Cardiac muscle cell (in vitro differentiated cells and primary cell): ENCODE measurements at regions not wholly inside any gene's neighbourhood (a gene's known extent, or its start where the extent isn't known, plus 50 kb on each side); places are given as distances from the start of the nearest gene placed in this dataset.
A peak's percentile ranks its signal among the peaks of the same experiment; 100 is the strongest.

Experiments used
- DNase-seq, 2 donors: peaks; one replicate each; pipeline versions ENCODE4 v3.0.0 to v3.0.0-alpha.2; 2010 to 2017; ENCODE audit warnings: low read depth in 1 of 2, low spot score in 1 of 2
- H3K27ac ChIP-seq: fragments of 200-600 bp; sonication (generic); 2 replicates; pipeline ENCODE4 v1.5.1; 2016
- H3K27me3 ChIP-seq: fragments of 200-600 bp; sonication (generic); 2 replicates; pipeline ENCODE4 v1.6.0; 2016; ENCODE audit warnings: control low read depth
- H3K36me3 ChIP-seq: fragments of 200-600 bp; sonication (generic); 2 replicates; pipeline ENCODE4 v1.5.1; 2016; ENCODE audit warnings: control low read depth
- H3K4me1 ChIP-seq: fragments of 200-600 bp; sonication (generic); 2 replicates; pipeline ENCODE4 v1.8.1; 2017; ENCODE audit warnings: low read depth, mild to moderate bottlenecking, mixed run types
- H3K4me3 ChIP-seq: fragments of 200-600 bp; sonication (generic); 2 replicates; pipeline ENCODE4 v1.5.1; 2016; ENCODE audit warnings: mild to moderate bottlenecking
- H3K9me3 ChIP-seq: fragments of 200-600 bp; sonication (generic); 2 replicates; pipeline ENCODE4 v1.5.1; 2017; ENCODE audit warnings: low read depth, mild to moderate bottlenecking, control low read depth
- CTCF ChIP-seq: IDR thresholded peaks from 2 replicates; pipeline ENCODE4 v1.5.1; 2012; ENCODE audit warnings: low read depth, mild to moderate bottlenecking, low read length

DNA sequence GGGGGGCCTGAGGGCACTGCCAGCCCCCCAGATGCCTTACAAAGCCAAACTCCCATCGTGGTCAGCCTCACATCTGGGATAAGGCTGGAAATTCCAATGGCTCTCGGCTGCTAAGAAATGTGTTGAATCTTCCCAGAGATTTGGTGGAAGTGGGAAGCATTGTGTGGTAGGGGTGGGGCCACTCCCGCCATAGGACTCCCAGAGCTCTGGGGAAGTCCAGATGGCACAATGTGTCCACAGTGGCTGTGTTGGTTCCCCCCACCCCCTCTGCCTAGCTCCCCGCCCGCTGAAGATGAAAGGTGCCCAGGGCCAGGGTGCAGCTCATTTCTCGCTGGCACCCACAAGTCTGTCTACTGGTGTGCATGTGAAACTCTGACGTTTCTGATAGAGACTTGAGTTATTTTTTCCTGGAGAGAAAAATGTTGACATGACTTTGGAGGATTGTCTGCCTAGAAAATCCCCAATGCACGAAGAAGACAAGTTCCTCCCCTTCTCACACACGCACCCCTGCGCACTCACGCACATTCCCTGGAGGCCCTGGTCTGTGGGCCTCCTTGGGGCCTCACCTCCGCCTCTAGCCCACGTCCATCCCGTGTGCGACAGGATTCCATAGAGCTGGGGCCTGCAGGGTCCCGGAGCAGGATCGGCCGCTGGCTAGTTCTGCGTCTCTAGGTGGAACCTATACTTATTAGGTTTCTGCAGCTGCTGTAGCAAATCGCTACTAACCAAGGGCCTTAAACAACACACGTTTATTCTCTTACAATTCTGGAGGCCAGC, 199.1 kb downstream of the ZFP36L2 start:
- Histone ChIP-seq H3K4me1 (peaks cover 4% of the 10 kb centered on the region), H3K27ac (no peak overlapping the region), H3K9me3 (no peaks in the 10 kb centered on the region), H3K36me3 (no peaks in the 10 kb centered on the region), H3K27me3 (no peaks in the 10 kb centered on the region), H3K4me3 (no peak overlapping the region)
- TF ChIP-seq CTCF: no peak
- no peak for DNase-seq

- no peak overlapping the region for H3K4me3 ChIP-seq
- no peaks in the 10 kb centered on the region for H3K36me3 ChIP-seq
- DNase-seq: no peak
- no peaks in the 10 kb centered on the region for H3K27me3 ChIP-seq
- H3K27ac ChIP-seq: no peak overlapping the region
- H3K9me3 ChIP-seq: no peaks in the 10 kb centered on the region
- peaks cover 4% of the 10 kb centered on the region for H3K4me1 ChIP-seq
- no peak for TF ChIP-seq CTCF
Measured at GRCh38 chr2:43026426-43027096, 199.8 kb downstream of the ZFP36L2 start.

DNA sequence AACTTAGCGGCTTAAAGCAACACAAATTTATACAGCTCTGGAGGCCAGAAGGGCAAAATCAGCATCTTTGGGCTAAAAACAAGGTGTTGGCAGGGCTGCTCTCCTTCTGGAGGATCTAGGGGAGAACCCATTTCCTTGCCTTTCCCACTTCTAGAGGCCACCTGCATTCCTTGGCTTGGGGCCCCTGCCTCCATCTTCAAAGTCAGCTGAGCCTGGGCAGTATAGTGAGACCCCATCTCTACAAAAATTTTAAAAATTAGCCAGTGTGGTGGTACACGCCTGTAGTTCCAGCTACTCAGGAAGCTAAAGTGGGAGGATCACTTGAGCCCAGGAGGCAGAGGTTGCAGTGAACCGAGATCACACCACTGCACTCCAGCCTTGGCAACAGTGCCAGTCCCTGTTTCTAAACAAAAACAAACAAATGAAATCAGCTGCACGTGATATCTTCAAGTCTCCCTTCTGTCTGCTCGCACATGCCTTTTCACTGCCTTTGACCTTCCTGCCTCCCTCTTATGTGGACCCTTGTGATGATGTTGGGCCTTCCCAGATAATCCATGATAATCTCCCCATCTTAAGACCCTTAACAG, 200.6 kb downstream of the ZFP36L2 start:
- no peaks in the 10 kb centered on the region for H3K36me3 ChIP-seq
- TF ChIP-seq CTCF: no peak
- H3K27ac ChIP-seq: no peak overlapping the region
- no peaks in the 10 kb centered on the region for H3K9me3 ChIP-seq
- H3K4me3 ChIP-seq: no peak overlapping the region
- H3K27me3 ChIP-seq: no peaks in the 10 kb centered on the region
- peaks cover 4% of the 10 kb centered on the region for H3K4me1 ChIP-seq
- DNase-seq: no peak

- TF ChIP-seq CTCF: peak; percentile 90
- Histone ChIP-seq H3K4me3 (no peak overlapping the region), H3K27me3 (no peaks in the 10 kb centered on the region), H3K27ac (no peak overlapping the region), H3K36me3 (no peaks in the 10 kb centered on the region), H3K4me1 (peaks cover 4% of the 10 kb centered on the region), H3K9me3 (no peaks in the 10 kb centered on the region)
- DNase-seq: peak; percentile 71 to 76
Measured at GRCh38 chr2:43024515-43025011, 201.8 kb downstream of the ZFP36L2 start.

GRCh38 chr2:43023791-43024514, 202.5 kb downstream of the ZFP36L2 start:
- no peak for DNase-seq
- Histone ChIP-seq H3K4me1 (peaks cover 4% of the 10 kb centered on the region), H3K27me3 (no peaks in the 10 kb centered on the region), H3K4me3 (no peak overlapping the region), H3K27ac (no peak overlapping the region), H3K36me3 (no peaks in the 10 kb centered on the region), H3K9me3 (no peaks in the 10 kb centered on the region)
- TF ChIP-seq CTCF: no peak
